ENCODE measurements at regions not wholly inside any gene's neighbourhood (a gene's known extent, or its start where the extent isn't known, plus 50 kb on each side); places are given as distances from the start of the nearest gene placed in this dataset.
"Not testable (repeated sequence)": the region's sequence is repeated elsewhere in the genome, so short reads cannot be mapped to it uniquely, and the experiment has no call there.

GRCh38 chr4:118586357-118586790 is 98.8 kb upstream of the METTL14 start:
- H3K4me3 Mint-ChIP-seq, result no peak overlapping the region
- H3K9me3 Mint-ChIP-seq (ENCODE audit: low read depth), result no peaks in the 10 kb centered on the region
- H3K27me3 Mint-ChIP-seq, result peaks cover 20% of the 10 kb centered on the region
- CTCF ChIA-PET, result no interaction called here
- H3K27ac Mint-ChIP-seq, result no peak overlapping the region
- no peak for ATAC-seq
- DNase-seq, result no peak
- peaks cover 7% of the 10 kb centered on the region for H3K4me1 Mint-ChIP-seq
- no peaks in the 10 kb centered on the region for H3K36me3 Mint-ChIP-seq

- Mint-ChIP-seq H3K9me3 (ENCODE audit: low read depth) (no peaks in the 10 kb centered on the region), H3K27me3 (peaks cover 17% of the 10 kb centered on the region), H3K36me3 (peaks cover 3% of the 10 kb centered on the region), H3K27ac (no peak overlapping the region), H3K4me1 (peaks cover 7% of the 10 kb centered on the region), H3K4me3 (no peak overlapping the region)
- DNase-seq (no peak), ATAC-seq (no peak)
- CTCF ChIA-PET, result no interaction called here
Measured at GRCh38 chr4:118587116-118587831, 97.9 kb upstream of the METTL14 start.

DNA sequence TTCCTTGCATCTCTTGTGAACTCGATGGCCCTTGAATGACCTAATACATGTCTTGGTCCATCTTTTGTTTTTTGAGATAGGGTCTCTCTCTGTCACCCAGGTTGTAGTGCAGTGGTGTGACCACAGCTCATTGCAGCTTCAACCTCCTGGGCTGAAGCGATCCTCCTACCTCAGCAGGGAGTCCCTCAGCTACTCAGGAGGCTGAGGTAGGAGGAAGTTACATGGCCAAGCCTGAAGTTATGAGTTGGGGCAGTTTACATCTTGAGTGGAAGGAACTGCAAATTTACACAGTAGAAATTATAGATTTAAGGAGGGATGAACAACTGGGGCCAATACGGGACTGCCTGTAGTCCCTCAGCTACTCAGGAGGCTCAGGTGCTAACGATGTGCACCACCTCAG is 97.2 kb upstream of the METTL14 start:
- Mint-ChIP-seq H3K4me1 (peaks cover 7% of the 10 kb centered on the region), H3K9me3 (ENCODE audit: low read depth) (no peaks in the 10 kb centered on the region), H3K27me3 (peaks cover 13% of the 10 kb centered on the region), H3K4me3 (no peak overlapping the region), H3K36me3 (peaks cover 3% of the 10 kb centered on the region), H3K27ac (no peak overlapping the region)
- DNase-seq (no peak), ATAC-seq (no peak)
- CTCF ChIA-PET, result no interaction called here

DNA sequence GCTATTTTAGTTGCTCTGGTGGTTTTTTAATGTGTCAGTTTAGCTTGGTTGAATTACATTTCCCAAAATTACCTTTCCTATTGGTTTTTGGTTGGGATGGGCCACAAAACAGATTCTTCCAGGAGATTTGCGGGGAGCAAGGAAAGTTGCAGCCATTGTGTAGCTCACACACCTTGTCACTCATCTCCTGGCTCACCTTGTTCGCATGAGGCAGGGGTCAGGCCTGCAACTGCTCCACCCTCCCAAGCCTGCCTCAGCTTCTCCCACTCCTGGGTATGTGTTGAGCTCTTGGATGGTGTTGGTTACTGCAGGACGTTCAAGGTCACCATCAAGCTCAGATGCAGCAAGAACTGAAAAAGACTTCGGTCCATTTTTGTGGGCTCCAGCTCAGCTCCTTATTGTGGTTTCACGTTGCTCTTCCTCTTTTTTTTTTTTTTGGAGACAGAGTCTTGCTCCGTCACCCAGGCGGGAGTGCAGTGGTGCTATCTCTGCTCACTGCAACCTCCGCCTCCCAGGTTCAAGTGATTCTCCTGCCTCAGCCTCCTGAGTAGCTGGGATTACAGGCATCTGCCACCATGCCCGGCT is 95.6 kb upstream of the METTL14 start:
- H3K9me3 Mint-ChIP-seq (ENCODE audit: low read depth), result no peaks in the 10 kb centered on the region

DNA sequence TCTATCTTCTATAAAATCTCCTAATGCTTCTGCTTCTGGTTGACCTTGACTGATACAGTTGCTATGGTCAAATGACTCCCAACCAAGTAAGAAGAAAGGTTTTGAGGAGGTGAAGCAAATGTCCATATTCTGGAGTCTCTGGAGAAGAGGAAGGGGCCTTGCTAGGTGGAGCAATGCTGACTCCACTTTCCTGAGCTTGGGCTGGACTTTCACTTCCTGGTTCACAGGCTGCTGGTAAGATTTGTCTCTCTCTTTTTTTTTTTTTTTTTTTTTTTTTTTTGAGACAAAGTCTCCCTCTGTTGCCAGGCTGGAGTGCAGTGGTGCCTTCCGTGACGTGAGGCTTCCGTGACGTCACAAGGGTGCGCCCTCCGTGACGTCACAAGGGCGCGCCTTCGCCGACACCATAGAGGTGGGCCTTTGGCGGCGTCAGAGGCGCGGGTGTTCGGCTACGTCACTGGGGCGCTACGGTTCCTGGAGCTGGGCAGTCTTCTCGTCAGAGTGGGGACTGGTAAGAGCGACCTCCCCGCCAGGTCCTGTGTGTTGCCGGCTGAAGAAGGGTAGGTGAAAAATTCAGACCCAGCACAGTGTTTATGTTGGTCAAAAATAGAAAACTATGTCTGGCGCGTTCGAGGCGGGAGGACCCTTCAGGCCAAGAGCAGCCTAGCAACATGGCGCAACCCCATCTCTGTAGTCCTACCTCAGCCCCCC is 93.7 kb upstream of the METTL14 start:
- ATAC-seq, result peak; percentile 97
- CTCF ChIA-PET; H3K9me3 Mint-ChIP-seq (ENCODE audit: low read depth); H3K4me1 Mint-ChIP-seq; H3K27me3 Mint-ChIP-seq; H3K36me3 Mint-ChIP-seq: not testable (repeated sequence)
- H3K27ac Mint-ChIP-seq, result peak overlapping the region; percentile 98
- peak; percentile 94 for DNase-seq
- H3K4me3 Mint-ChIP-seq, result peak overlapping the region; percentile 90

More for the DNA sequence above, 95.6 kb upstream of the METTL14 start:
- ATAC-seq (no peak), DNase-seq (no peak)
- H3K4me1 Mint-ChIP-seq, result peaks cover 7% of the 10 kb centered on the region
- H3K4me3 Mint-ChIP-seq, result no peak overlapping the region
- H3K36me3 Mint-ChIP-seq, result peaks cover 3% of the 10 kb centered on the region
- no peak overlapping the region for H3K27ac Mint-ChIP-seq
- peaks cover 3% of the 10 kb centered on the region for H3K27me3 Mint-ChIP-seq
- CTCF ChIA-PET, result no interaction called here

GRCh38 chr4:118592289-118592688 is 92.9 kb upstream of the METTL14 start:
- DNase-seq; H3K9me3 Mint-ChIP-seq (ENCODE audit: low read depth); ATAC-seq; H3K4me1 Mint-ChIP-seq; CTCF ChIA-PET; H3K36me3 Mint-ChIP-seq; H3K27me3 Mint-ChIP-seq: not testable (repeated sequence)
- Mint-ChIP-seq H3K4me3 (peak overlapping the region; percentile 90), H3K27ac (peak overlapping the region; percentile 43)

- H3K36me3 Mint-ChIP-seq; H3K27me3 Mint-ChIP-seq; H3K4me3 Mint-ChIP-seq; DNase-seq; CTCF ChIA-PET; H3K9me3 Mint-ChIP-seq (ENCODE audit: low read depth); H3K4me1 Mint-ChIP-seq; ATAC-seq; H3K27ac Mint-ChIP-seq: not testable (repeated sequence)
Measured at GRCh38 chr4:118595883-118596282, 89.3 kb upstream of the METTL14 start.

DNA sequence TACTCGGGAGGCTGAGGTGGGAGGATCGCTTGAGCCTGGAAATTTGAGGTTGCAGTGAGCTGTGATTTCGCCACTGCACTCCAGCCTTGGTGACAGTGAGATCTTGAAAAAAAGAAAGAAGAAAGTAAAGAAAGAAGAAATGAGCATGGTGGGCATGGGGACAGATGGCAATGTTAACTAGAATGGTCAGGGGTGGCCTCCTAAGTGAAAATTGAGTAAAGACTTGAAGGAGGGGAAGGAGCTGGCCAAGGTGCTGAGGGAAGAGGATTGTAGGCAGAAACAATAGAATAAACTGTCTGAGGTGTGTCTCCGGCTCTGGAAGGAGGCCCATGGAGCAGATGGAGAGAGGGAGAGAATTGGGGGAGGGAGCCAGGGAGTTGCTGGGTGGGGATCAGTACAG is 60.1 kb upstream of the METTL14 start:
- H3K36me3 Mint-ChIP-seq; H3K9me3 Mint-ChIP-seq (ENCODE audit: low read depth); H3K4me3 Mint-ChIP-seq; H3K27me3 Mint-ChIP-seq; H3K4me1 Mint-ChIP-seq; DNase-seq; H3K27ac Mint-ChIP-seq; ATAC-seq; CTCF ChIA-PET: not testable (repeated sequence)

DNA sequence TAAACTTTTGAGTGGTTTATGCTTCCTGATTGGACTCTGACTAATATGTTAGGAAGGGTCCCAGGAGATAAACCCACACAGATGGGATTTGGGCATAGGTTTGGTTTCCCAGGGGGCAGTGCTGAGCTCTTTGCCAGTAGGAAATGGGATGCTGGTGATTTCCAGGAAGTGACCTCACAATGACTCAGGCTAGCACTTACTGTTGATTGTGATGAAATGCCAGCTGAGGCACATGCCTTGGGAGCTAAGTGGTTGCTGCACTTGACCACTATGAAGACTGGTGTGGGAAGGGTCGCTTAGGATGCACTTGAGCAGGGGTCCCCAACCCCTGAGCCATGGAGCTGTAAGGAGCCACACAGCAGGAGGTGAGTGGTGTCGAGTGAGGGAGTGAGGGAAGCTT is 55.5 kb upstream of the METTL14 start:
- H3K9me3 Mint-ChIP-seq (ENCODE audit: low read depth); ATAC-seq; H3K4me3 Mint-ChIP-seq; CTCF ChIA-PET; H3K4me1 Mint-ChIP-seq; H3K36me3 Mint-ChIP-seq; DNase-seq; H3K27me3 Mint-ChIP-seq: not testable (repeated sequence)
- peak overlapping the region; percentile 62 for H3K27ac Mint-ChIP-seq

- ATAC-seq; CTCF ChIA-PET; DNase-seq; H3K4me3 Mint-ChIP-seq; H3K27ac Mint-ChIP-seq; H3K27me3 Mint-ChIP-seq; H3K9me3 Mint-ChIP-seq (ENCODE audit: low read depth); H3K4me1 Mint-ChIP-seq; H3K36me3 Mint-ChIP-seq: not testable (repeated sequence)
Measured at GRCh38 chr4:118630897-118631296, 54.3 kb upstream of the METTL14 start.

- H3K4me3 Mint-ChIP-seq; H3K4me1 Mint-ChIP-seq; H3K27ac Mint-ChIP-seq; ATAC-seq; H3K27me3 Mint-ChIP-seq; H3K9me3 Mint-ChIP-seq (ENCODE audit: low read depth); CTCF ChIA-PET; DNase-seq; H3K36me3 Mint-ChIP-seq: not testable (repeated sequence)
Measured at GRCh38 chr4:118631321-118632050, 53.7 kb upstream of the METTL14 start.

DNA sequence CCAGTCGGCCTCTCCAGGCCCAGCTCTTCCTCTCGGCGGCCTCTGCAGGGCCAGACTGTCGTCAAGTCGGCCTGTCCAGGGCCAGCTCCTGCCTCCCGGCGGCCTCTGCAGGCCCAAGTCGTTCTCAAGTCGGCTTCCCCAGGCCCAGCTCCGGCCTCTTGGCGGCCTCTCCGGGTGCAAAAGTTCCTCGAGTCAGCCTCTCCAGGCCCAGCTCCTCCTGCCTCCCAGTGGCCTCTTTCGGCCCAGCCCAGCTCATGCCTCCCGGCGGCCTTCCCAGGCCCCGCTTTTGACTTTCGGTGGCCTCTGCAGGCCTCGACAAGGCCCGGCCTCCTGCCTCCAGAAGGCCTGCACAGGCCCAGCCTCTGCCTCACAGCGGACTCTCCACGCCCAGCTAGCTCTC is 51.7 kb upstream of the METTL14 start:
- DNase-seq; ATAC-seq; H3K9me3 Mint-ChIP-seq (ENCODE audit: low read depth); H3K27me3 Mint-ChIP-seq; CTCF ChIA-PET; H3K36me3 Mint-ChIP-seq; H3K4me1 Mint-ChIP-seq; H3K4me3 Mint-ChIP-seq; H3K27ac Mint-ChIP-seq: not testable (repeated sequence)

DNA sequence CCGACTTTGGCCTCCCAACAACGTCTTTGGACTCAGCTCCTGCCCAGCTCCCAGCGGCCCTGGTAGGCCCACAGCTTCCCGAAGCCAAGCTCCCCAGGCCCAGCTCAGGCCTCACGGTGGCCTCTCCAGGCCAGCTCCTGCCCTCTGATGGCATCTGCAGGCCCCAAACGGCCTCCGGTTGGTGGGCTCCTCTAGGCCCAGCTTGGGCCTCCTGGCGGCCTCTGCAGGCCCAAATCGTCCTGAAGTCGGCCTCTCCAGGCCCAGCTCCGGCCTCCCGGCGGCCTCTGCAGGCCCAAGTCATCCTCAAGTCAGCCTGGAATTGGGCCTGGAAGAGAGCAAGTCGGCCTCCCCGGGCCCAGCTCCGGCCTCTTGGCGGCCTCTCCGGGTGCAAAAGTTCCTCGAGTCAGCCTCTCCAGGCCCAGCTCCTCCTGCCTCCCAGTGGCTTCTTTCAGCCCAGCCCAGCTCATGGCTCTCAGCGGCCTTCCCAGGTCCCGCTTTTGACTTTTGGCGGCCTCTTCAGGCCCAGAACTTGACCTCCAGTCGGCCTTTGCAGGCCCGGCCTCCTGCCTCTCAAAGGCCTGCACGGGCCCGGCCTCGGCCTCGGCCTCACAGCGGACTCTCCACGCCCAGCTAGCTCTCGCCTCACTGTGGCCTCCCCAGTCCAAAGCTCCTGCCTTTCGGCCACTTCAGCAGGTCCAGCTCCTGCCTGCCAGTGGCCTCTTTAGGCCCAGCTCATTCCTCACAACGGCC is 50.9 kb upstream of the METTL14 start:
- H3K9me3 Mint-ChIP-seq (ENCODE audit: low read depth); H3K4me1 Mint-ChIP-seq; H3K4me3 Mint-ChIP-seq; ATAC-seq; H3K36me3 Mint-ChIP-seq; H3K27me3 Mint-ChIP-seq; DNase-seq; H3K27ac Mint-ChIP-seq; CTCF ChIA-PET: not testable (repeated sequence)
